A549 (cell line): ENCODE measurements at regions not wholly inside any gene's neighbourhood (a gene's known extent, or its start where the extent isn't known, plus 50 kb on each side); places are given as distances from the start of the nearest gene placed in this dataset.

ENCODE experiments used
- FOSL2 ChIP-seq, 2 experiments: fragments of 450-650 bp in 1 of 2; fragments of >200 bp in 1 of 2; sonication (Bioruptor Twin) in 1 of 2; formaldehyde crosslinking; IDR thresholded peaks; 2 replicates each; pipeline versions ENCODE4 v1.5.0 to v1.6.1; 2016 to 2020; ENCODE audit warnings: mild to moderate bottlenecking in 1 of 2, moderate library complexity in 1 of 2
- JUN ChIP-seq, 2 experiments: fragments of >200 bp; sonication (Bioruptor Twin); formaldehyde crosslinking; IDR thresholded peaks; 2 replicates in 1 of 2; 3 replicates in 1 of 2; pipeline ENCODE4 v1.6.1; 2016 to 2017
- JUNB ChIP-seq: fragments of >200 bp; sonication (Bioruptor Twin); formaldehyde crosslinking; IDR thresholded peaks from 2 replicates; pipeline ENCODE4 v1.6.1; 2016
- MAFK ChIP-seq: fragments of 450-650 bp; IDR thresholded peaks from 2 replicates; pipeline ENCODE4 v1.6.1; 2014; ENCODE audit not compliant: partially characterized antibody
- RFX5 ChIP-seq: fragments of 450-650 bp; IDR thresholded peaks from 2 replicates; pipeline ENCODE4 v1.7.1; 2014; ENCODE audit warnings: antibody characterized with exemption, mild to moderate bottlenecking, moderate library complexity
- SMC3 ChIP-seq: fragments of >200 bp; sonication (Bioruptor Twin); formaldehyde crosslinking; IDR thresholded peaks from 3 replicates; pipeline ENCODE4 v1.6.1; 2018; ENCODE audit warnings: inconsistent platforms
- TF ChIP-seq, protein P1 (sequence below): fragments of >200 bp; sonication (Bioruptor Twin); formaldehyde crosslinking; IDR thresholded peaks from 3 replicates; pipeline ENCODE4 v1.5.1; 2016

GRCh38 chr13:21956666-21957065 is 285.8 kb downstream of the FGF9 start:
- TF ChIP-seq FOSL2 (IDR thresholded peaks at IDR 0.05) (no peak), FOSL2 (CRISPR knock-in tag; IDR thresholded peaks at IDR 0.05) (no peak), SMC3 (no peak), JUN (IDR thresholded peaks at IDR 0.05) (no peak), JUNB (no peak), MAFK (no peak), RFX5 (no peak)
- TF ChIP-seq, protein P1, sequence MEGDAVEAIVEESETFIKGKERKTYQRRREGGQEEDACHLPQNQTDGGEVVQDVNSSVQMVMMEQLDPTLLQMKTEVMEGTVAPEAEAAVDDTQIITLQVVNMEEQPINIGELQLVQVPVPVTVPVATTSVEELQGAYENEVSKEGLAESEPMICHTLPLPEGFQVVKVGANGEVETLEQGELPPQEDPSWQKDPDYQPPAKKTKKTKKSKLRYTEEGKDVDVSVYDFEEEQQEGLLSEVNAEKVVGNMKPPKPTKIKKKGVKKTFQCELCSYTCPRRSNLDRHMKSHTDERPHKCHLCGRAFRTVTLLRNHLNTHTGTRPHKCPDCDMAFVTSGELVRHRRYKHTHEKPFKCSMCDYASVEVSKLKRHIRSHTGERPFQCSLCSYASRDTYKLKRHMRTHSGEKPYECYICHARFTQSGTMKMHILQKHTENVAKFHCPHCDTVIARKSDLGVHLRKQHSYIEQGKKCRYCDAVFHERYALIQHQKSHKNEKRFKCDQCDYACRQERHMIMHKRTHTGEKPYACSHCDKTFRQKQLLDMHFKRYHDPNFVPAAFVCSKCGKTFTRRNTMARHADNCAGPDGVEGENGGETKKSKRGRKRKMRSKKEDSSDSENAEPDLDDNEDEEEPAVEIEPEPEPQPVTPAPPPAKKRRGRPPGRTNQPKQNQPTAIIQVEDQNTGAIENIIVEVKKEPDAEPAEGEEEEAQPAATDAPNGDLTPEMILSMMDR = no peak
